Stimulated activated CD8-positive, alpha-beta memory T cell treated with anti-CD3 and anti-CD28 coated beads, Interleukin-4, amount 100 ng/mL, for 48 hours (primary cell): ENCODE measurements at regions not wholly inside any gene's neighbourhood (a gene's known extent, or its start where the extent isn't known, plus 50 kb on each side); places are given as distances from the start of the nearest gene placed in this dataset.
A peak's percentile ranks its signal among the peaks of the same experiment; 100 is the strongest.

Source experiments
- DNase-seq: peaks from one replicate; pipeline ENCODE4 v3.0.0-alpha.2; 2020

DNA sequence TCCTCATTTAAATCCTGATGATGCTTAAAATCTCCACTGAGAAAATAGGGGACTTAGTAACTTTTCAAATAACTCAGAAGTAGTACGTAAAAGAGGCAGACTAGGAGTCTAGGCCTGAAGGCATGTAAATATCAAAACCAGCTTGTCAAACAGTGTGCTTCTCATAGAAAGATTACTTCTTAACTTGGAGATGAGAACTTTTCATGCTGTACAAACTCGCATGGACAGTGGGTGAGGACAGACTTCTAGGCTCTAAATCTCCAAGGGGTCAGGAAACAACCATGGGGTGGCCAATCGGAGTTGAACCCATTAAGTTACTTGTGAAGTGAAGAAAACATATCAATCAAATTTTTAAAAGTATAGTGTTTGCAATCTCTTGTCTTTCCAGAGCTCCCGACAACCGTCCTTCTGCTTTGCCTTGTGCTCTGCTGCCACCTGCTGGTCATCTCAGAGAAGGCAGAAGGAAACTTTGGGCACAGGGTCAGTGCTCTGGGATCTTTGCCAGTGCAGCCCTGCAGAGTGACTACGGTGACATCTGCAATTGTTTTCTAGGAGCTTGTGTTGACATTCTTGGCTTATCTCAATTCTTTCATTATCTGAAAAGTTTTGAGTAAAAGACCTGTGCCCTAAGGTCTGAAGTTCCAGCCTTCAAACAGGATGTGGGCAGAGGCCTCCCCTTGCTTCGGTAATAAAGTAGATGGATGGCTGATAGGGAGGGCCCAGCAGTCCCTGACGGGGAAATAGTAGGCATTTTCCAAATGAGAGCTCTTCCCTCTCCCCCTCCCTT is 105.1 kb upstream of the PDE4B start:
- DNase-seq = peak; percentile 92

DNA sequence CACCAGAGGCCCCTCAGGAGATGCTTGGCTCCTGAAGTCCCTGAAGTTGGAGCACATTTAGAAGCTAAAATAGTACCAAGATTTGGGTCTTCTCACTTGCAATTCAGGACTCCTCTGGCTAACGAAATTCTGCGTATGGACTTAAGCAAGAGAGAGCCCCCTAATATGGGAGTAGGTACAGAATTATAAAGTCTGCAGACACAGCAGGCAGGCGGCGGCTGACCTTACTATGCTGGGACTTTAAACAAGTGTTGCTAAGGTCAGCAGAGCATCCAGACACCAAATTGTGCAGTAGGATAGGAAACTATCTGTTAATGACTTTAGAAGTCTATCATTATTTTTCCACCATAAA is 104.5 kb upstream of the PDE4B start:
- no peak for DNase-seq

DNA sequence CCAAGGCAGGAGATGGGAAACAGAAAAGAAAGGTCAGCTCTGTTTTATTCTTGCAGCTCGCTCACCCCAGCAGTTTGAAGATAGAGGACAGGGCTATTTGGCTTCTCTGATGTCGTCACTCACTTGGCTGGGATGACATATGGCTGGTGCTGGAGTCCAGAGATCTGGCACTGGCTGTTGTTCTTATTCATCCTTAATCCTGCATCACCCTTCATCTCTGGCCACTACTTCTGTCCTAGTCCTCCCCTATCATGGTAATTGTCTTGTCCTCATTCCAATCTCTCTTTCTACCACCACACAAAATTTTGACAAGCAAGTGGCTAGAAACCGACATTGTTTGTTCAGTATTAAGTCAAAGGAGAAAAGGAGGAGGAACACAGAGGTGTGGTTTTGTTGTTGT is 103.8 kb upstream of the PDE4B start:
- no peak for DNase-seq

DNA sequence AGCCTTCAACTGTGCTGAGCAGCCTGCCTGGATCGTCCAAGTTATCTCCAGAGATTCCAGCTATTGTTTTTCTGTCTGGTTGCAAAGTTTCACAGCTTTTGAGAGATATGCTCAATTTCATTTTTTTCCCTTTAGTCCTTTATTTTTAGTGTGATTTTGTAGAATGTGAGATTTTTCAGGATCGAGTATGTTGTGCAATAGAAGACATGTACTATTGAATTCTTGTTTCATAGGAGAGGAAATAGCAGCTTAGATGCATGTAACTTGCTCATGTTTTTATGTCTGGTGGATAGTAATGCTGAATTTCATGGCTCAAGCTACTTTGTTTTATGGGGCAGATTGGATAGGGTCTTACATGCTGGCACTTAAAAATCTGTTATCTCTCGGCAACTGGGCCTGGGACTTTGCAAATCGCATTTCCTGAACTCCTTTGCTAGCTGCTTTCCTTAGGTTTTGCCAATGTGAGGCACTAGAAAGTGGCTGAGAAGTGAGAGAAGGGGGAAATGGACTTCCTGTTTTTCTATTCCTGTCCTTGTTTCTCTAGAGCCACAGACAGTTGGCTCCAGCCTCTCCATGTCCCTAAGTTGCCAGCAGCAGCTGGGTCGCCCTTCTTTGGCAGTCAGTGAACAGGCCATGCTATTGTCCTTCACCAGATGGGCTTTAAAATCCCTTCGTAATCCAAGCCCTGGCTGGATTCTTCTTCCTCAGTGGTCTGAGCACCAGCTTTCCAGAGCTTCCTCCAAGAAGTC is 101.4 kb upstream of the PDE4B start:
- no peak for DNase-seq

DNA sequence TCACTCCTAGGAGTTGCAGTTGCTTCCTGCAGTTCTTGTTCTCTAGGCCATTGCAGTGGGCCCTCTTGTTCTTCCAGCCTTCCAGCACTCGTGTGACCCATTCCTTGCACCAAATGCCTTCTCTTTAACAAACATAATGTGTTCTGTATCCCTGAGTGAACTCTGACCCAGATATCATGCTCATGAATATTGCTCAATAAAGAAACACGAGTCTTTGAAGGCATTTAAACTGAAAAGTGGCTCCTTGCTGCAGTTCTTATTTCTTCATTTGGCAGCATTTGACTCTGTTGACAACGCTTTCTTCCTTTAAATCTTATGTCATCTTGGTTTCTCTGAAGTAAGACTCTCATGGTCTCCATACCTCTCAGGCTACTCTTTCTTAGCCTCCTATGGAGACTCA is 100.7 kb upstream of the PDE4B start:
- DNase-seq = no peak

DNA sequence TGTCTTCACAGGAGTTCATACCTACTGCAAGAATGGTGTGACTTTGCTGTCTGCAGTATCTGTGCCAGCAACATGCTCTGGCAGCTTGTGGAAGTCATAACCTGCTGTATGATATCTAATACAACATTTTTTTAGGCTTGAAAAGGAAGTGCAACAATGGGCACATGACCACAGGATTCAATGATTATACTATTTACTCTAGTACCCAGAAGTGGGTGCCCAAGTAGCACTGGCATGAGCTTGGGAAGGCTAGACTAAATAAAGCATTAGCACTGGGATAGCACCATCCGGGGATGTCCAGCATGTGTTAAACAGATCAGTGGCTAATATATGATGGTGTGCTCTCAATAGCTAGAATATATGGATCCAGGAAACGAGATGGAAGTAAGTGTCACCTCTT is 98.6 kb upstream of the PDE4B start:
- DNase-seq = no peak

DNA sequence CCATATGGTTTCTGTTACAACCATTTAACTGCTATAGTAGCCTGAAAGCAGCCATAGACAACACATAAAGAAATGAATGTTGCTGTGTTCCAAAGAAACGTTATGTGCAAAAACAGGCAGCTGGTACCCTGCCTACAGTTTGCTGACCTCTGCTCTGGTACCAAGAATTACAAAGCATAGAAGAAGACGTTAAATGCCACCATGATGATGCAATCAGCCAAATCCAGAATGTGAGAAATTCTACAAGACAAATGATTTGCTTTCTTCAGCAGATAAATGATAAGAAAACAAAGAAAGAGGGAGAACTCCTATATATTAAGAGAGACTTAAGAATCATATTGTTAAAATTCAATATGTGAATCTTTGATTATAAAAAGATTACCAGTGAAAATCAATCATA is 97.8 kb upstream of the PDE4B start:
- DNase-seq = no peak

DNA sequence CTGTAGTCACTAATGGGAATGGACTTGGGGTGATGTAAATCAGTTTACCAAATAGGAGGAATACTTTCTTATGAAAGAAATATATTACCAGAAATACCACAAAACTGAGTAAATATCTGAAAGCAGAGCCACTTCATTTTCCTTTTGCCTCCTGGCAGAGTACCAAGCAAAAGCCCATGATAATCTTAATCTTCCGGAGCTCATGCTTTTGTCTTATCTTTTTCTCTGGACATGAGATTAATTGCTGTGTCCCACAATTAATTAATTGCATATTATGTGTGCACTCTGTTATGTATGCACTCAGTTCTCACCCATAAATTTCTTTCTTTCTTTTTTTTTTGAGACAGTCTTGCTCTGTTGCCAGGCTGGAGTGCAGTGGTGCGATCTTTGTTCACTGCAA is 94.1 kb upstream of the PDE4B start:
- DNase-seq = no peak

DNA sequence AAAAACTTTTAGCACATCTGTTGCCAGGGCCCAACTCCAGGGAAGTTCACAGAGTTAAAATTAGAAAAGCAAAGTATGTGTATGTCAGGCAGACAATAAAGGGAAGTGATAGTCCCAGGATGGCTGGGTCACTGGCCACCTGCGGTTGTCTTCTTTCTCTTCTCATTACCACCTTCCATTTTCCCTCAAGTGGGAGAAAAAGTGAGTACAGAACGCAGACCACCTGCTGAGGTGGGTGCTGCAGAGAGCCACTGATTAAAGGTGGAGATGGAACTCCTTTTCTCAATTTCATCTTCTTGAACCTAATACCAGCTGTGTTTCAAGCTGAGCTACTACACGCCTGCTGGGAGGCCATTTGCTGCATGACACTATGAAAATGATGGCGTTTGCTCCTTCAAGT is 88.8 kb upstream of the PDE4B start:
- DNase-seq = no peak

DNA sequence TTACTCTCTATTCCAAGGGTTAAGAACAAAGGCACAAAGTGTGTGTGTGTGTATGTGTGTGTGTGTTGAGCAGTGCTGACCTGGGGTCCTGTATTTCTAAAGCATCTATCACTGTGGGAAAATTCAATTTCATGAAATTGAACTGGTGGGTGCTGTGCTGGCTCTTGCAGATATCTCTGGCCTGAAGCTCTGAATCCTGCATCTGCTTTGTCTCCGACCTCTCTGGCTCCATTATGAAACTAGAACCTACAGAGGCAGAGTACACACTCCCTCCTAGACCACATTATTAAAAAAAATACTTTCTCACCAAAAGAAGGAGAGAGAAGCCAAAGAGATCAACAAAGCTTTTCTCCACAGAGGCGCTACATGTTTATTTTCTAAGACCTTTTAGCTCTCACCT is 88.4 kb upstream of the PDE4B start:
- DNase-seq = no peak

DNA sequence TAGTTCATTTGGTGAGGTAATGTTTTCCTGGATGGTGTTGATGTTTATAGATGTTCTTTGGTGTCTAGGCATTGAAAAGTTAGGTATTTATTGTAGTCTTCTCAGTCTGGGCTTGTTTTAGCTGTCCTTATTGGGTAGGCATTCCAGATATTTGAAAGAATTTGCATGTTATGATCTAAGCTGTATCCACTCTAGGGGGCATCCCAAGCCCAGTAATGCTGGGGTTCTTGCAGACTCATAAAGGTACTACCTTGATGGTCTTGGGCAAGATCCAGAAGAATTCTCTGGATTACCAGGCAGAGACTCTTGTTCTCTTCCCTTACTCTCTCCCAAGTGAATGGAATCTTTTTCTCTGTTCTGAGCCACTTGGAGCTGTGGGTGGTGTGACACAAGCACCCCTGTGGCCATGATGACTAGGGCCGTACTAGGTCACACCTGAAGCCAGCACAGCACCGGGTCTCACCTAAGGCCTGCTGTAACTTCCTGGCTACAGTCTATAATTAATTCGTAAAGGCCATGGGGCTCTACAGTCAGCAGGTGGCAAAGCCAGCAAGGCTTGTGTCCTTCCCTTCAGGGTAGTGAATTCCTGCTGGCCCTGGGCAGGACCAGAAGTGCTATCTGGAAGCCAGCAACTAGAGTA is 74.8 kb upstream of the PDE4B start:
- DNase-seq = no peak

DNA sequence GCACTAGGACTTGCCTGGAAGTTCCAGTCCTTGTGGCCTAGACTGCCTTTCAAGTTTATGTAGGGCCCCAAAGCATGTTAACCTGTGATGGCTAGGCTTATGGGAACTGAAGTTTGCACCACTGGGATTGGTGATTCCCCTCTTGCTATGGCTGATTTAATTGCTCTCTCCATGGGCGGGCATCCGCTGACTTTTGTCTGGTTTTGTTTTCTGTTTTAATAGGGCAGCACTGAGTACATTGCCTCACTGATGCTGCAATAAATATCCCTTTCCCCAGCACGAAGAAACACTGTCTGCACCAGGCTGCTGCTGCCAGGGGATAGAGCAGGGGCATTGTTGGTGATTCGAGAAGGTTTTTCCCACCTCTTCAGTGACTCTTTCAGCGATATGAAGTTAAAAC is 73.3 kb upstream of the PDE4B start:
- DNase-seq = no peak

DNA sequence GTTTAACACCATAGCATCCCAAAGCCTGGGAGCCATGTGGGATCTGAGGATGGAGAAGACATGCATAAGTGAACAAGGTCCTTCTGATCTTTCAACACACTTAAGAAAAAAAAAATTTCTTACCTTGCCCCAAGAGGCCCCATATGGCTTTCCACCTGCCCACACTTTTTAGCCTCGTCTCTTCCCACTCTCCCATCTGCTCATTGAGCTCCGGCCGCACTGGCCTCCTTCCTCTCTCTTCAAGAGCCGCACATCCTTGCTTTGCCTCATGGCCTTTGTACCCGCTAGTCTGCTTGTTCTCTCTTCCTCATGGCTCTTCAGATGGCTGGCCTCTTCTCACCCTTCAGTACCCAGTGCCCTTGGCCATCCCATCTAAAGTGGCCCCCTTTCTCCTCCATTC is 70.2 kb upstream of the PDE4B start:
- DNase-seq = no peak

DNA sequence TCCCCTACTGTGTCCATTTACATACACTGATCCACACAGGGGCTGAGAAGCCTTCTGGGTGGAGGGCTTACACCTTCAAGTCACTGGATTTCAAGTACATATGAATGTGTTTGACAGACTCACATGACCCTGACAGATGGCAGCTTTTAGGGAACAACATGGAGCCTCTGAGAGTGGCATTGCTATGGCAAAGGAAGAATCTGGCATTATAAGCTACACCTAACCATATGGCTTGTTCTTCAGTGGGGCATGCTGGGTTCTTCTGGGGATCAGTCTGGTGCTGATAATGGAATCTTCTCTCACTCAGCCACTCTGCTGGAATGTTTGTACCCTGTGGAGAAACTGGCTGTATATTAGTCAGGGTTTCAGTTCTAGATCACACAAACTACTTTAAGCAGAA is 68.5 kb upstream of the PDE4B start:
- DNase-seq = no peak

DNA sequence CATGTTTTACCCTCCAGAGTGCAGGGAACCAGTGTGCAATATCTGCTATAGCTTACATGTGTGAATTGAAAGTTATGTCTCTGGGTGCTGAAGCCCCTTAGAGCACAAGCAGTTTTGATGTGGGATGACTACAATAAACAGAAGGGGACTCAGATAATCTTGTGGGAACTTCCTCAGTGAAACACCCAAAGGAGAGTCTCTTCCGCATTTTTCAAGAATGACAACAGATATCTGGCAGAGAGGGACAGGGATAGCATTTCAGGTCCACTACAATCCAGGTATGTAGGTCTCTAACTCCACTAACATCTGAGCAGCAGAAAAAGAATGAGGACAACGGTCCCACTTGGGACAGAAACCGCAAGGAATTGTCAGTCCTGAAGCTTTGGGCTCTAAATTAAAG is 67.6 kb upstream of the PDE4B start:
- no peak for DNase-seq

DNA sequence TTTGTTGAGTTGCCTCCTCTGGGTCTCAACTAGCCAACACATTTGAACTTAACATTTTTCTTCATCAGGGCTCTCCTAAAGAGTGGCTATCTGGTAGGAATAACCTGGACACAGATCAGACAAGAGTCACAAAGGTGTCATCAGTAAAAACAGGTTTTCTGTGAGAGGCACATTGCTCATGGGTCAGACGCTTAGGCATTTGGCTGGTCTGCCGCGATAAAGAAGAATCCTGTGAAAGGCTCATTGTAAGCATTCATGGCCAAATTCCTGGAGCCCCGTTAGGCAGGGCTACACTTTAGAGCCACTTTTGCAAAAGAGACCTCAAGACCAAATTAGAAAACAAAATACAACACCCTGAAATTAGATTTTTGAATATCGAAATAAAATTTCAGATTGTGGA is 64.2 kb upstream of the PDE4B start:
- no peak for DNase-seq

DNA sequence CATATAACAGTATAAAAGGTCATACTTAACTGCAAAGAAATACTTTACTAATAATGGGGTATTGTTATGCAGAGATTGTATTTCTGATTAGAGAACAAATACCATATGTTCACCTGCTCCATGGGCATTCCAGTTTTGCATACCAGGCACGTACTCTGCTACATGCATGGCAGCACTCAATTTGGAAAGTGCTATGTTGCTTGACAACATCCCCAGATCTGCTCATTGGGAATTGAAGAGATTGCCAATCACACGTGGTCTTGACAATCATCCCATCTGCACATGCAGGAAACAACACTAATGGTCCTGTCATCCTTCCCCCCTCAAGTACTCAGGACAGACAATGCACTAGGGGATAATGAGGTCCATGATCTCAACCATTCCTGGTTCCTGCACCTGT is 63.4 kb upstream of the PDE4B start:
- no peak for DNase-seq

DNA sequence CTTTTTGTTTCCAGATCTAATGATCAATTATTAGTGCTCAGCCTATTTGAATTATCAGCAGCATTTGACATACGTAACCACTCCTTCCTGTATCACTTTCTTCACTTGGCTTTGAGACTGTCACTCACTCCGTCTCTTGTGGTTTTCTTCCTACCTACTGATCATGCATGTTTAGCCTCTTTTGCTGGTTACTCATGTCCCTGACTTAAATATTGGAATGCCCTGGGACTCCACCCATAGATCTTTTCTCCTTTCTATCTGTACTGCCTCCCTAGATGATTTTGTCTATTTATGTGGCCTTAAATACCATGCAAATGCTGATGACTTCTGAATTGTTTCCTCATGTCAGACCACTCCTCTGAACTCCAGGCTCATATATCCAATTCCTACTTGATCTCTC is 57.7 kb upstream of the PDE4B start:
- DNase-seq = no peak

DNA sequence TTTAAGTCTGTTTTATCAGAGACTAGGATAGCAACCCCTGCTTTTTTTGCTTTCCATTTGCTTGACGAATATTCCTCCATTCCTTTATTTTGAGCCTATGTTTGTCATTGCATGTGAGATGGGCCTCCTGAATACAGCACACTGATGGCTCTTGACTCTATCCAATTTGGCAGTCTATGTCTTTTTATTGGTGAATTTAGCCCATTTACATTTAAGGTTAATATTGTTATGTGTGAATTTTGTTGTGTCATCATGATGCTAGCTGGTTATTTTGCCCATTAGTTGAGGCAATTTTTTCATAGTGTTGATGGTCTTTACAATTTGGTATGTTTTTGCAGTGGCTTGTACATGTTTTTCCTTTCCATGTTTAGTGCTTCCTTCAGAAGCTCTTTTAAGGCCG is 50.7 kb upstream of the PDE4B start:
- DNase-seq = no peak
